SU-DHL-6 (cell line): ENCODE measurements at regions not wholly inside any gene's neighbourhood (a gene's known extent, or its start where the extent isn't known, plus 50 kb on each side); places are given as distances from the start of the nearest gene placed in this dataset.

Experiments used
- EZH2phosphoT487 ChIP-seq: fragments of 200-600 bp; sonication (generic), shearing (Covaris generic); conservative IDR thresholded peaks from 2 replicates; pipeline ENCODE4 v1.6.1; 2018; ENCODE audit warnings: mild to moderate bottlenecking, antibody characterized with exemption, low read length, moderate library complexity, mixed read lengths
- TF ChIP-seq, protein P1 (sequence below): fragments of 200-600 bp; sonication (generic); IDR thresholded peaks from one replicate; pipeline ENCODE4 v1.5.1; 2017; ENCODE audit warnings: antibody characterized with exemption, mild to moderate bottlenecking, low read length, moderate library complexity; ENCODE audit not compliant: insufficient read depth, poor library complexity, severe bottlenecking

DNA sequence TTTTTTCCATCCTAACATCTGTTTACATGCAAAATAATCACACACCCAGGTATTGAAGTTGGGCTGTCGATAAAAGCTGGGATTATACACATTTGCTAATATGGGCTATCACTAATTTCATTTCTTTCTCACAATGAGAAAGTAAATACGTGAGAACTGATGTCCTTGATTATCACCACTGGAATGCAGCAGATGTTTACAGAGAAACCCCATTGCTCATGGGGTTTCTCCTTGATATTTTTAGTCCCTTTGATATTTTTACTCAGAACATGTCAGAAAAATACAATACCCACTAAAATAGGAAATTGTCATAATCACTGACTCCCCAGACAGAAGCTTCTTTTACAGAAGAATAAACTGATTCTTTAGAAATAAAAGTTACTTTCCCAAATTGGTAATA lies 535.1 kb upstream of the CCDC54 start:
- TF ChIP-seq, protein P1, sequence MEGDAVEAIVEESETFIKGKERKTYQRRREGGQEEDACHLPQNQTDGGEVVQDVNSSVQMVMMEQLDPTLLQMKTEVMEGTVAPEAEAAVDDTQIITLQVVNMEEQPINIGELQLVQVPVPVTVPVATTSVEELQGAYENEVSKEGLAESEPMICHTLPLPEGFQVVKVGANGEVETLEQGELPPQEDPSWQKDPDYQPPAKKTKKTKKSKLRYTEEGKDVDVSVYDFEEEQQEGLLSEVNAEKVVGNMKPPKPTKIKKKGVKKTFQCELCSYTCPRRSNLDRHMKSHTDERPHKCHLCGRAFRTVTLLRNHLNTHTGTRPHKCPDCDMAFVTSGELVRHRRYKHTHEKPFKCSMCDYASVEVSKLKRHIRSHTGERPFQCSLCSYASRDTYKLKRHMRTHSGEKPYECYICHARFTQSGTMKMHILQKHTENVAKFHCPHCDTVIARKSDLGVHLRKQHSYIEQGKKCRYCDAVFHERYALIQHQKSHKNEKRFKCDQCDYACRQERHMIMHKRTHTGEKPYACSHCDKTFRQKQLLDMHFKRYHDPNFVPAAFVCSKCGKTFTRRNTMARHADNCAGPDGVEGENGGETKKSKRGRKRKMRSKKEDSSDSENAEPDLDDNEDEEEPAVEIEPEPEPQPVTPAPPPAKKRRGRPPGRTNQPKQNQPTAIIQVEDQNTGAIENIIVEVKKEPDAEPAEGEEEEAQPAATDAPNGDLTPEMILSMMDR = no peak
- no peak for TF ChIP-seq EZH2phosphoT487
